VCaP (cell line): ENCODE measurements at regions not wholly inside any gene's neighbourhood (a gene's known extent, or its start where the extent isn't known, plus 50 kb on each side); places are given as distances from the start of the nearest gene placed in this dataset.

Experiments used
- H3K27ac ChIP-seq: fragments of 450-650 bp; 2 replicates; pipeline ENCODE4 v1.5.1; 2017
- TF ChIP-seq, protein P1 (sequence below): fragments of 450-650 bp; conservative IDR thresholded peaks from 2 replicates; pipeline ENCODE4 v1.5.1; 2017; ENCODE audit warnings: mild to moderate bottlenecking, moderate library complexity

DNA sequence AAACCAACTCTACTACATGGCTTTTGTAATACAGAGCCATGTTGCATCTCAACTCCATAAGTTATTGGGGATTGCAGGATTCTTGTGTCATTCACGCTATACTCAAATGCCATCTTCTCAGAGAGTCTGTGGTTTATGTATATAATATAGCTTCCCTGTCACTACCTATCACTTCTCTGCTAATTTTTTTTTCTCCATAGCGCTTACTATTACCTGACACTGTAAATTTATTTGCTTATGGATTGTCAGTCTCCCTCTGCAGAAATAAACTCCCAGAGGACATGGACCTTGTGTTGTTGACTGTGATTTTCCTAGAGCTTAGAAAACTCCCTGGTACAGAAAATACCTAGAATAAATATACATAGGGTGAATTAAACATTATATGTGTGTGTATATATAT lies 990.5 kb downstream of the TBL1XR1 start:
- no peak overlapping the region for H3K27ac ChIP-seq
- TF ChIP-seq, protein P1, sequence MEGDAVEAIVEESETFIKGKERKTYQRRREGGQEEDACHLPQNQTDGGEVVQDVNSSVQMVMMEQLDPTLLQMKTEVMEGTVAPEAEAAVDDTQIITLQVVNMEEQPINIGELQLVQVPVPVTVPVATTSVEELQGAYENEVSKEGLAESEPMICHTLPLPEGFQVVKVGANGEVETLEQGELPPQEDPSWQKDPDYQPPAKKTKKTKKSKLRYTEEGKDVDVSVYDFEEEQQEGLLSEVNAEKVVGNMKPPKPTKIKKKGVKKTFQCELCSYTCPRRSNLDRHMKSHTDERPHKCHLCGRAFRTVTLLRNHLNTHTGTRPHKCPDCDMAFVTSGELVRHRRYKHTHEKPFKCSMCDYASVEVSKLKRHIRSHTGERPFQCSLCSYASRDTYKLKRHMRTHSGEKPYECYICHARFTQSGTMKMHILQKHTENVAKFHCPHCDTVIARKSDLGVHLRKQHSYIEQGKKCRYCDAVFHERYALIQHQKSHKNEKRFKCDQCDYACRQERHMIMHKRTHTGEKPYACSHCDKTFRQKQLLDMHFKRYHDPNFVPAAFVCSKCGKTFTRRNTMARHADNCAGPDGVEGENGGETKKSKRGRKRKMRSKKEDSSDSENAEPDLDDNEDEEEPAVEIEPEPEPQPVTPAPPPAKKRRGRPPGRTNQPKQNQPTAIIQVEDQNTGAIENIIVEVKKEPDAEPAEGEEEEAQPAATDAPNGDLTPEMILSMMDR = no peak

DNA sequence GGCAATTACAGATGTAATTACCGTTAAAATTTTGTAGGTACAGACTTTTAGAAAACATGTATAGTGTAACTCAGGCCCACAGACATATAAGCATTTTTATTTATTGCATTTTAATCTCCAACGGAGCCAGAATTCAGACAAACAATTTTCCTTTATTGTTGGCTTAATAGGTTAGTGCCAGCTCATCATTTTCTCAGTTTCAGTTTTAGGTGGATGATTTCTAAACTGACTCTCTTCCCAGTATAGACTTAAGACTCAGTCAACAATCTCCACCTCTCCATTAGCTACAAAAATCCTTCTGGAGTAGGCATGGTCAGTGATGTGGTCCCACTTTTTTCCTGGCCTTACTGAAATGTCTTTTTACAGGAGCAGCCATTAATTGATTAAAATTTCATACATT lies 994.6 kb downstream of the TBL1XR1 start:
- no peak overlapping the region for H3K27ac ChIP-seq
- TF ChIP-seq, protein P1 = no peak

DNA sequence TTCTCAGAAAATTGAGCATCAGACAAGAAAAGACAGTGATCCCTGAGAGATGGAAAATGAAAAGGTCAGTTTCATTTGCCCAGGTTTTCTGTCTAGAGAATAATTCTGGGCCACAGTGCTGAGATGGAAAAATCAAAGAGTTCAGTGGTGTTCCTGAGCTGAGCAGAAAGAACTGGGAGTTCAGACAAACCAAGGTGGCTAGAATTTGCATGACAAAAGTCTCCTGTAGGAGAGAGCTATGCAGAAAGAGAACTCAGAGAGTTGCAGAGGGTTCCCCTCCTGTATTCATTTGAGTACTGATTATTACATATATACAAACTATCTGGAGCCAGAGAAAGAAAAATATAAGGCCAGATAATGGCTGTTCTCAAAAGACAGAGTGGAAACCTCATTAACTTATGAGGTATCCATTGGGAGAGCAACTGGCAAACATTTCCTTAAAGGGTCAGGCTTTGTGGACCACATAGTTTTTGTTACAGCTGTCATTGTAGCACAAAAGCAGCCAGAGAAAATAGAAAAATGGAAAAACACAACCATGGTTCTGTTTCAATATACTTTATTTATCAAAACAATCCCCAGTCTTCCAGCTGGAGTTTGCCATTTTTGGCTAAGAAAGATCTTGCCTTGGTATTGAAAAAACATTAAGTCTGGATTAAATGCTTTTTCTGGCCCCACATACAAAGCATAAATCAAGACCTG lies 1004.1 kb downstream of the TBL1XR1 start:
- TF ChIP-seq, protein P1 = no peak
- no peak overlapping the region for H3K27ac ChIP-seq

DNA sequence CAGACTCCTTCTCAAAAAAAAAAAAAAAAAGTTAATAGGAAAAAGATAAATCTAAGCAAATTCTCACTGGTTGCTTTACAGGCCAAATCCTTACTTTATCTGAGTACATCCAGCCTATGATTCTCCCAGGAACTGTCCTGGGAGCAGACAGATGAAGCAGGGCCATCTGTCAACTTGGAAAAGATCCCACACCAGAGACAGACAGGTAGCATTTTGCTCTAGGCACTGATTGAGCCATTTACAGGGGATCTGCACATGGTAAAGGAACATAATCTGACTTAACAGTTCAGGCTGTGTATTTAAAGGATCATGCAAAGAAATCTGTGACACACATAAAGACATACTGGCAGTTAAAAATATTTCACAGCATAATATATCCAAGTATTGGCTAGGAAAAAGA lies 1006.5 kb downstream of the TBL1XR1 start:
- TF ChIP-seq, protein P1 = no peak
- H3K27ac ChIP-seq = no peak overlapping the region

DNA sequence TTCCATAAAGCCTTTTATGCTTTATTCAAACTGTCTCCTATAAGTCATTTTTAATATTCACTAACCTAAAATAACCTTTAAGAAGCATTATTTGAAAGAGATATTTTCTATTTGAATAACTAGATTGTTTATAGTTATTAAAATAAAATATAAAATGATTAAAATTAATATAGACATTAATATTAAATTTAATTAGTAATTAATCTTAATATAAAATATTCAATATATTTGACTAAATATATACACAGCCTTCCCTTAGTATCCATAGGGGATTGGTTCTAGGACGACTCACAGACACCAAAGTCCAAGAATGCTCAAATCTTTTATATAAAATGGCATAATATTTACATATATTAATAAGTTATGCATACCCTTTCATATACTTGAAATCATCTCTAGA lies 1014.1 kb downstream of the TBL1XR1 start:
- TF ChIP-seq, protein P1 = no peak
- no peak overlapping the region for H3K27ac ChIP-seq

DNA sequence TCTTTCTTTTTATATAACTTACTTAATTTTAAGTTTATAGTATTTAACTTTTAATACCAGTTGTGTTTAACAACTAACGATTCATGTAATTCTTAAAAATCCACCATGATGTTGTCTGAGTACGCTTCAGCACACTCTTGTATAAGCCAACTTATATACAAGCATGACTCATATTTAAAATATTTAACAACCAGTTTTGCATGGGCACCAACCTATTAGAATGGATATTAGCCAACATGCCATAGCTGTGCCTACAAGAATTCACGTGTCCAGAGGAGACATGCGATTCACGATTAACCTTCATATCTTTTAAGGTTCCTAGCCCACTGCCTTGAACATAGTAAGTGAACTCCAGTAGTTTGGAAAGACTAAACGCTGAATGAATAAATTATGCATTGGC lies 1023.2 kb downstream of the TBL1XR1 start:
- TF ChIP-seq, protein P1 = no peak
- H3K27ac ChIP-seq = no peak overlapping the region

DNA sequence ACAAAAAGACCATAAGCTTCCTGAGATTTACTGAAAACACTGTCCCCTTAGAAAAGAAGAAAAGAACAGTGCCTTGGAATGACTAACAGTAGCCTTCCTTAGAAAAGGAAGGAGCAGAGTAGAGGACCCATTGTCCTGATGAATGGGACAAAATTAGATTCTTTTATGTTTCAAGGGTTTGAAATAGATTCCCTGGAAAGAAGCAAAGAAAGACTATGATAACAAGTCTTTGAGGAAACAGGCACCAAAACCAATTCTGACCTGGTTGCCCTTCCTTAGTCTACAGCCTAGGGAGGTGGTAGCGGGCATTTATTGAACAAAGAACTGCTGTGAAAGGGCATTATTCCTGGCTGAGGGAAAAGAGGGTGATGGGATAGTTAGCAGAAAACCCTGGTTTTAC lies 1024.8 kb downstream of the TBL1XR1 start:
- TF ChIP-seq, protein P1 = no peak
- no peak overlapping the region for H3K27ac ChIP-seq
